ENCODE measurements at regions not wholly inside any gene's neighbourhood (a gene's known extent, or its start where the extent isn't known, plus 50 kb on each side); places are given as distances from the start of the nearest gene placed in this dataset.

DNA sequence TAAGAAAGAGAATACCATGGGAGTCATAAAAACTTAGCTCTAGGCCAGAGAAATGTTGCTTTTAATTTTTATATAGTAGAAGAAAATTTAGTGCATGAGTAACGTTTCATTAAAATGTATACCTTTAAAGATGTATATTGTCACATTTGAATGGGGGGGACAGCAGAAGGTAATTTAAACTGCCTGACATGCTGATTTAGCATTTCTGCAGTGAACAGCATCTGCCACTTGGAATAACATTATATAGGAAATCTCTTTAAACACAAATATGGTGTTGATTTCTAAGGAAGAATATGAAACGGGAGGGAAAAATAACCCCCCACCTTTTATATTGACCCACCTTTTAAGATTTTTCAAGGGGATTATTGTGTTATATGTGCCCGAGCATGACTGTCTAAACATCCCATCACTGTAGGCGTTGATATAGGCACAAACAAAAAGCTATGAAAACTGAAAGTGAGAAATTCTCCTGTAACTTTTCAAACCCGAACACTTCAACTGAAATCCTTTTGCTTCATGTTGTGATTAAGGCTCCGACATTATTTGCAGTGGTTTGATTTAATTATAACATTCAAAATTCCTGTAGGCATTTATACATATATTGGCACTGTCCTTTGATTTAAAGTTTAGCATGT is 244.7 kb upstream of the CELF2 start:
- DNase-seq (ENCODE audit: low read depth in 1 of 2, low spot score in 1 of 2) = no peak

DNA sequence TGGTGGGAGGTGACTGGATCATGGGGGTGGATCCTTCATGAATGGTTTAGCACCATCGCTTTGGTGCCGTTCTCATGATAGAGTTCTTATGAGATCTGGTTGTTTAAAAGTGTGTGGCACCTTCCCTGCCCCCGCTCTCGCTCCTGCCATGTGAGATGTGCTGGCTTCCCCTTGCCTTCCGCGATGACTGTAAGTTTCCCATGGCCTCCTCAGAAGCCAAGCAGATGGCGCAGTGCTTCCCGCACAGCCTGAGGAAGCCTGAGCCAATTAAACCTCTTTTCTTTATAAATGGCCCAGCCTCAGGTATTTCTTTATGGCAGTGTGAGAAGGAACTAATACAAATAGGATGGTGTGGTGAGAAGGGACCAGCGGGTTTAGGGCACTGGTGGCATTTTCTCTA is 243.3 kb upstream of the CELF2 start:
- no peak for DNase-seq (ENCODE audit: low read depth in 1 of 2, low spot score in 1 of 2)

DNA sequence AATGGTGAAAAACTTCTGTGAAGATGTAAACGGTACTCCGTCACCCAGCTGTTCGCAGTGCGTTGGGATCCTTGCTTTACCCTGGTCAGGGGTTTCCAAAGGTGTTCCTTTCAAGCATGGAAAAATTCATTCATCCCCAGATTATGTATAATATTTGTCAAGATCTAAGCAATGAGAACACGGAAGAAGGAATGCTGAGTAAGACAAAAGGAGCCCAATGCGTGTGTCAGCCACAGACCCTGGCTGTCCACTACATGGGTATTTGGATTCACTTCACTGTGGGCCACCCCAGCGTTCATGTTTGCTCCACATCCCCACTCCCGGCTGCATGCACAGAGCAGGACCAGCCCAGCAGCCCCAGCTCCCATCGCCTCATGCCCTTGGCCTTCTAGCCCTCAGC is 241.3 kb upstream of the CELF2 start:
- DNase-seq (ENCODE audit: low read depth in 1 of 2, low spot score in 1 of 2) = no peak

DNA sequence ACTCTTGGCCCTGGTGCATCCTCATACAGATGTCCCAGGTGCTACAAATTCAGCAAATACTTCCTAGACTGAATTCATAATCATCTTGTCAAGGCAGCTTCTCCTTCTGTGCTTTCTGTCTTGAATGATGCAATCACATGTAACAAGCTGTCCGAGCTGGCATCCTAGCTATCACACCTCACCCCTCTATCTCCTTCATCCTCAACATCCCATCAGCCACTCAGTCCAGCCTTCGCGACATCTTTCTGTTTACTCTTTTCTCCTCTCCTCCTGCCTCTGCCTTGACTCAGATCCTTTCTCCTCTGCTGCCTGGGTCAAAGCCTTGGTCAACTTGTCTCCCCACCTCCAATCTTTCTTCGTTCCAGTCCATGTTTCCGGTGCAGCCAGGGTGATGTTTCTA is 240.4 kb upstream of the CELF2 start:
- no peak for DNase-seq (ENCODE audit: low read depth in 1 of 2, low spot score in 1 of 2)

DNA sequence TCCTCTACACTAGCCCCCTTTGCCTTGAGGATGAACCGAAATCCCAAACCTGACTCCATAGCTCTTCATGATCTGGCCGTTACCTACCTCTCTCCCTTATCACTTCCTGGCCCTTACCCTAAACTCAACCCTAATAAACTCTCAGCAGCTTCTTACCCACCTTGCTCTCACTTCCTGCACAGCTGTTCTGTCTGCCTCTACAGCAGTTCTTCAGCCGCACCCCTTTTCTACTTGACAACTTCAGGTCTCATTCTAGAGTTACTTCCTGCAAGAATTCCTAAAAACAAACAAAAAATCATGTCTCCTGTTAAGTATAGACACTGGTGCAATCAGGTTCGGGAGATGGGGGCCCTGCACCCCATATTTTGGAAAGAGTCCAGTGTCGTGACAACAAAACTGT is 239.9 kb upstream of the CELF2 start:
- no peak for DNase-seq (ENCODE audit: low read depth in 1 of 2, low spot score in 1 of 2)

DNA sequence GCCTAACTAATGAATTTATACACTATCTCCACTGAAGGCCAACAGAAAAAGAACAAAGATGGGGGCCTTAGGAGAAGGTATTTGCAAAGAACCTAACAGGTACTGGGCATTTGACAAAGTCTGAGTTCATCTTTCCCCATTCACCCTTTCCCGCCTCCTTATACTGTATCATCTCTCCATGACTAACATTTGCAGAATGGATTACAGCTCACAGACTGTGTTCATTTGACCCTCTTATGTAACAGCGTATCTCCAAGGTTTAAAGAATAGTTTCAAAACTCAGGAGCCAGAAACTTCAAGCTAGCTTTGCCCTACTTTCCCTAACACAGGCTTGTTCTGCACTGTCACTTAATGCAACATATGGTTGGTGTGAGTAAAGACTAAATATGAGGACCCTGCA is 238.7 kb upstream of the CELF2 start:
- DNase-seq (ENCODE audit: low read depth in 1 of 2, low spot score in 1 of 2) = no peak

DNA sequence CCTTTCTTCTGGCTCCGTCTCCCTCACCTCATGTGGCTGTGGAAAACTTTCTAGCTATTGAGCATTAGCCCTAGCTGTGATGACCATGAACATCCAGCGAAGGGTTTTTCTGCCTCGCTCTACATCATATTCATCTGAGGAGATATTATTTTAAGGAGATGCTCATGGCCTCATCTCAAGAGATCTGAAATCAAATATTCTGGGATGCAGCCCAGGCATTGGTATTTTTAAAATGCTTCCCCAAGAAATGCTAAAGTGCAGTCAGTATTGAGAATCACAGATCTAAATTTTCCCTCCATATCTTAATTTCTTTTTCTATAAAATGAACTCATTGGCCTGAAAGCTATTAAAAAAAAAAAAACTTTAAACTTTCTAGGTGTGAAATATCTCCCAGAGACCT is 238.2 kb upstream of the CELF2 start:
- DNase-seq (ENCODE audit: low read depth in 1 of 2, low spot score in 1 of 2) = no peak

DNA sequence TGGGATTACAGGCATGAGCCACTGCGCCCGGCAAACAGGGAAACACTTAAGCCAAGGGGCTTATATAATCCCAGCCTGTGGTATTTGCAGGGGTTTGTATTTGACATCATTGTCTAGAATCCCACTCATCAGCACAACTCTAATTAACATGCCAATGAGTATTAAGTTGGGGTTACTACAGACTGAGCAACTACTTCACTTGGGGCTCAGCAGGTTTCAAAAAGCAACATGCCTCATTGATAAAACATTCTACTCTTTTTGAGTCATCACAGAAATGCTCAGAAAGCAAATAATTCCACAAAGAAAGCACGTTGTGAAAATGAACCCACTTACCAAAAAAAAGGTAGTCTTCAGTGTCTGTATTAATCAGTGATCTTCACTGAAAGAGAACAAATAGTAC is 236.9 kb upstream of the CELF2 start:
- DNase-seq (ENCODE audit: low read depth in 1 of 2, low spot score in 1 of 2) = no peak

DNA sequence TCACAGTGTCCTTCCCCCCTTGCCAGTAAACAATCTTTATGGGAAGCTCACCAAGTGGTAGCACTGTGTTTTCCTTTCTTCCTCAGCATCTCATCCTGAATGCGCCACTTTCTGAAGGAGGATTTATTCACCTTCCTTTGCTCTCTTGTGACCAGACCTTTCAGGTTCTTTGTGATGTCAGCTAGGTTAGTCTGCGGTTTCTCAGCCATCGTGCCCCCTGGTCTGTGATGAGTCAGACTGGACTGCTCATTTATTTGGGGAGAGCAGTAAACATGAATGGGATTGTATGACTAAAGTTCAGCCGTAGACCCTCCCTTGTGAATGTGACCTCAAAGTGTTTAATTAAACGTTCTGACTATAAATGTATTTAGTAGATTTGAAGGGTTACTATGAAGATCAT is 235.1 kb upstream of the CELF2 start:
- no peak for DNase-seq (ENCODE audit: low read depth in 1 of 2, low spot score in 1 of 2)

DNA sequence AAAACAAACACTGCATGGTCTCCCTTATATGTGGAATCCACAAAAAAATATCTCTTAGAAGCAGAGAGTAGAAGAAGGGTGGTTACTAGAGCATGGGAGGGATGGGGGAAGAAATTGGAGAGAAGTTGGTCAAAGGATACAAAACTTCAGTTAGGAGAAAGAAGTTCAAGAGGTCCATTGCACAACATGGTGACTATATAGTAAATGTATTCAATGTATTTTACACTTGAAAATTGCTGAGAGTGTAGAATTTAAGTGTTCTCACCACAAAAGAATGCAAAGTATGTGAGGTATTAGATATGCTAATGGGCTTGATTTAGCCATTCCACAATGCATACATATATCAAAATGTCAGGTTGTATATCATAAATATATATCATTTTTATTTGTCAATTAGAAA is 232.0 kb upstream of the CELF2 start:
- no peak for DNase-seq (ENCODE audit: low read depth in 1 of 2, low spot score in 1 of 2)

DNA sequence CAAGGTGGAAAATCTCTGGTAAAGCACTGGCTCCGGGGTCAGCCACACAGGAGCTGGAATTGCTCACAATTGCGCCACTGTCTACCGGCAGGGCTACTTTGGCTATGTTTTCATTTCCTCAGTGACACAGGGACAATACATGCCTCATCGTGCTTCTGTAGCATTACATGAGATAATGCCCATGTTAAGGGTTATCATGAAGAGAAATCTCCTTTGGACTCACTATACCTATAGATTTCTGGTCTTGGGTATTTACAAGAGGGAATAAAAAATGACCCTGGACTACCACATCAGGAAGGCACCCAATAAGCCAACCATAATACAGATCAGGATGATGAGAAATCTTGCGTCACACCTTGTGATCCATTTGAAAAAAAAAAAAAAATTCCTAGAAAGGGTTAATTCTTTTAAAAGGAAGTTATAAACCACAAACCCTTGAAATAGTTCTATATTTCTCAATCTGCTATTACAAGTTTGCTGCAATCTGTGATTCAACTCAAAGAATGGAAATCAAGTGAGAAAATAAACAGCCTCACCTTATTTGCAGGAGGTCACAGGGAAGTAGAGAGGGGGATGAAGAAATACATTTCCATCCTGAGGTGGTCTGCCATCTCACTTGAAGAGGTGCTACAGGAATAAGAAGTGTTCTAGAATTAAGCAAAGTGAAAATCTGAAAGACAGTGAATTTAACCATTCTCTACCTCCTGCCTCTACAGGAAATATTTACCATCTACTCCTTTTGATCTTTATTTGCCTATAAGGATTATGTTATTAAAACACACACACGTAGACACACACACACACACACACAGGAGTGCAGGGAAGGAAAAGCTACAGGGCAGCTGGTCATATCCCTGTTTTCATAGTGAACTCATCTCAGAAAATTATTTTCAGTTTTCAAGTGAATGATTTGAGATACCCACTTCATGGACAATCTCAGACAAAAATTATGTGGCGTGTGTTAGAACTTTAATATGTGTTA is 231.3 kb upstream of the CELF2 start:
- no peak for DNase-seq (ENCODE audit: low read depth in 1 of 2, low spot score in 1 of 2)

DNA sequence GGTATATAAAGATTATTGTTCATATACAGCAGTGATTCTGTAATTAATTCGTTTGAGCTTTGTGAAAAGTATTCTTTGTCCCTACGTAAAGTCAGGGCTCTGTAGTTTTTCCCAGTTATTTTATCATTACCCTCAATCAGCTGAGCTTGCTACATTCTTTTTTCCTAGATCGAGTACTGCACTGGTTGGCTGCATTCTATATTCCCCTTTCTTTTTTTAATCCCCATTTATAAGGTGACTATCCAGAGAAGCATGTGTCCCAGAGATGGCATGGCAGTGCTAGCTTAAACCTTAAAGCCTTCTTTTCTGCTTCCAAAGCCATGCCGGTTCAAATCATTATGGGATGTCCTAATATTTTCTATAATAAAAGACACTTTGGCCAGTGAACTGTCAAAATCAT is 230.1 kb upstream of the CELF2 start:
- no peak for DNase-seq (ENCODE audit: low read depth in 1 of 2, low spot score in 1 of 2)

DNA sequence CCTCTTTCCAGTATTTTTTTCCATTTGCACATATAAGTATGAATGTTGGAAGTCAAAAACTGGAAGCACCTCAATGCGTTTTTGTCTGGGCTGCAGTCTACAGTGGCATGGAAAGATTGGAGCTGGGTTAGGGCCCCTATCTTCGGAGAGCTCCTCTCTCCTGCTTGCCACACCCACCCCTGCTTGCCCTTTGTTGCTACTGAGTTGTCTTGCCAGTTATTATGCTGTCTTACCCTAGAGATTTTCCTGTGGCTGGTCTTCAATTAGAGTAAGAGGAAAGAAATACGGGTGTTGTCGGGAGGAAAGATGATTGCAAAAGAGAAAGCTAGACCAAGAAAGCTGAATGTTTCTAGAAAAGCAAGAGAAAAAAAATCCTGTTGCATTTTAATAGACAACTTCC is 228.9 kb upstream of the CELF2 start:
- DNase-seq (ENCODE audit: low read depth in 1 of 2, low spot score in 1 of 2) = no peak

DNA sequence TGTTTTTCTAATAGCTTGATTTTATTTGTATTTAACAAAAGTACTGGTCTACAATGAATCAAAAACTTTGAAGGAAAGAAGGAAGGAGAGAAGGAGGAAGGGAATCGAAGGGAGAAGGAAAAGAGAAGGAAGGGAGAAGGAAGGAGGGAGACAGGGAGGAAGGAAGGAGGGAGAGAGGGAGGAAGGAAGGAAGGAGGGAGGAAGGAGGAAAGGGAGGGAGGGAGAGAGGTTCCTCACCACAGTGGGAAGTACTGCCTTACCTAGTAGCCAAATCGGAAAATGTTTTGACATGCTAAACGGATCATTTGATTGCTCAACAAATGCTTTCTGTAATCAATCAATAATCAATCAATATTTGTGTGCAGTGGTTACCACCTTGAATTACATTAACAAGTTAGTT is 225.8 kb upstream of the CELF2 start:
- DNase-seq (ENCODE audit: low read depth in 1 of 2, low spot score in 1 of 2) = no peak

DNA sequence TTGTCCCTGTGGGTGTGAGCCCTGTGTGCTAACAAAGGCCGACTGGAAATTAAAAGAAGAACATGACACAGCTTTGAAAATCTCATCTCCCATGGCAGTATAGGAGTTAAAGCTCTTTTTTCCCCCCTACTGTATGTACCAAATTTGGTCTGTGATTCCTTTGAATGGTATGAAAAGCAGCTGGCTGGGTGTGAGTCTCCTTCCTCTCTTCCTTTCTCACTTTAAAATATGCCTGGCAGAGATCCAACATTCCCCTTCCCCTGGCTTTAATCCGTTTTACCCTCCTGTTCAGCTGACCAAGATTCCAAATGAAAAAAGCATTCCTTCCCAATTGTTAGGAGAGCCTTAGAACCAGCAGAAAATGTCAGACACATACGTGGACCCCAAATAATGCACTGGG is 225.0 kb upstream of the CELF2 start:
- no peak for DNase-seq (ENCODE audit: low read depth in 1 of 2, low spot score in 1 of 2)

DNA sequence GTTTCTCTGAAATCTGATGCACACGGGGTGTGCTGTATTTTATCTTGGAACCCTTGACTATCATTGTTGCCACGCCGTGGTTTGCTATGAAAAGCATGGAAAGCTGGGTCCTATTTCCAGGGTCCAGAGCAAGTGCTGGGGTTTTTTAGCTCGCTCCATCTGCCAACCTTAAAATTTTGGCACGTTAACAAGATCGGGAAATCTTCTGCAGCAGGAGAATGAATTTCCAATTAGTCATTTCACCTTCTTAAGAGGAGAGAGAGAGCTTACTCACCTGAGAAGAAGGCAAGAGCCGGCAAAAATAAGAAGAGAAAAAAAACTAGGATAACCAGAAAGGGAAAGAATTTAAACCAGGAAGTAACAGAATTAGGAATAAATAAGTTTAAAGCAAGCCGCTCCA is 223.6 kb upstream of the CELF2 start:
- DNase-seq (ENCODE audit: low read depth in 1 of 2, low spot score in 1 of 2) = no peak

DNA sequence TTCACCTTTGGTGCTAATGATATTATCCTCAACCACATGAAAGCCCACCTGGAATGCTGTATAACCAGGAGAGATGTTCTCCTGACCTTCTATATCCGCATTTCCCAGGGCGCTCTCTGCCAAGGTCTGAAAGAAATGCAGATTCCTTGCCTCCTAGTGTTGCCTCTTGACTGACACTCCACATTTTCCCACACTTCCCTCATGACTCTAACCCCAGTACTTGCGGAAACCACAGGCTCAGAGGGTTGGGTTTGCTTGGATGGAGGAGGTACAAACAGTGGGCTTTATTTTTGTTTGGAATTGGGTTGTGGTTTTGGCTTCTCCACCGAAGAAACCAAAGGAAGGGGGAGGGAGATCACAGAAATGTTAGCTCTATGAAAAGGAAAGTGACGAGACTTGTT is 222.9 kb upstream of the CELF2 start:
- no peak for DNase-seq (ENCODE audit: low read depth in 1 of 2, low spot score in 1 of 2)

DNA sequence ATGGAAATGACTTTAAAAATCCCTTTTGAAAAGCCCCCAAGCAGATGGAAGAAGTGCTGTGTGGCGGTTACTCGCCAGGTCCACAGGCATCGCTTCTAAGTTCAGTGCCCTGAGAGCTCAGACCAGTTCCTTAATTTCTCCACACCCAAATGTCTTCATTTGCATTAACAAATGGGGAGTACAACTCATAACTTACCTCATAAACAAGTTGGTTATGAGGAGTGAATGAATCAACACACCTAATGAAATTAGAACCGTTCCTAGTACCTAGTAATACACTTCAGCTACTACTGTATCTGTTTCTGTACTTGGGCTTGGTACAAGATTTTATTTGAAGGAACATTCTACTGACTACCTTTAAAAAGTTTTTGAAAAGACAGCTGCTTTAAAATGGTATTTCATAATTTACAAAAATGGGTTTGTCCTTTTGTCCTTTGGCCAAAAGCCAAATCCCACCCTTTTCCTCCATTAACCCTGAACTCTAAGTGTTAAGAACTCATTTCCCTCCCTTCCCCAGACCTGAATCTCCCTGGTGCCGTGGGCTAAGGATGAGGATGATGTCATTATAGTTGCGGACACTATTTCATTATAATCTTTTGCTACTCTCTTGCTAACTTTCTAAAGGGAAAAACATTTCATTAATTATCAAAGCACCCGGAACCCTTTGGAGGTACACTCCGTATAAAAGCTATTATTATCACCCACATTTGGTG is 221.5 kb upstream of the CELF2 start:
- no peak for DNase-seq (ENCODE audit: low read depth in 1 of 2, low spot score in 1 of 2)

DNA sequence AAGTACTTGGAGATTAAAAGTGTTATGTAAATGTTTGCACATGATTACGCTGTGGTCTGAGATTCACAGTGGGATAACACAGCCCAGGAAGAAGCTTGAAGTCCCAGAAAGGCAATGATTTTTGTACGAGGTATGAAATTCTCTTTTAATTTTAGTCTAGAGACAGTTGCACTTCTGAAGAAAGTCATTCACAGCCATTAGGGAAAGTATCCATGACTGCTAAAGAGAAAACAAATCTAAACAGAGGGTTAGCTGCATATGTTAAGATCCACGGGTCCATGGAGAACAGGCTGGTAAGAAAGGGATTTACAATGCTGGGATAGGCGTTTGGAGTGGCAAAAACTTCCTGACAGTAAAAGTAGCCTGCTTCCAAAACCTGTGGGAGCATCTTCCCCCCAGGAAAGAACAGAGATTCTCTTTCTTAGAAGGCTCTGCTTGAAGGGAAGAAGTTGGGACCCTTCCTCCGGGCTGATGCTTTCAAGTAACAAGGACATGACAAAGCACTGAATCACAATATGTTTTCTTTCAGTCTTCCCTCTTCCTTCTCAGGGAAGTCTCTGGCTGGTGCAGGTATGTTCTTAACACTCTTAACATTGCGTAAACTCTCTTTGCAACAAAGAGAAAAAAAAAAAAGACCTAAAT is 220.8 kb upstream of the CELF2 start:
- DNase-seq (ENCODE audit: low read depth in 1 of 2, low spot score in 1 of 2) = no peak

DNA sequence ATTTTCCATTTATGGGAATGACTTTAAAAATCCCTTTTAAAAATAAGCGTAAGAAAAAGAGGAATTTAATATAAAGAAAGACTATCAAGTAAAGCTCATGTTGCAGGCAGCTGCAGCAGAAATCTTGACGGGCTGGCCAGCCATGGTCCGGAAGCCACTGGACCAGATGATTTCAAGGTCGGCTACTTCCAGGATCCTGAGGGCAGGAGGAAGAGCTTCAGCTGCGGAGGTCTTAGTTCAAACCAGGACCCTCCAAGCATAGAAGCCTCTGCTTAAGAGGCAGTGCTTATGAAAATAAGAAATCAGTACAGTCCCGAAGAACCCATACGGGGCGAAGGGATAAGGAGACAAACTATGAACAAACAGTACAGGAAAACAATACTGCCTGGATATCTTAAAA is 220.2 kb upstream of the CELF2 start:
- no peak for DNase-seq (ENCODE audit: low read depth in 1 of 2, low spot score in 1 of 2)

DNA sequence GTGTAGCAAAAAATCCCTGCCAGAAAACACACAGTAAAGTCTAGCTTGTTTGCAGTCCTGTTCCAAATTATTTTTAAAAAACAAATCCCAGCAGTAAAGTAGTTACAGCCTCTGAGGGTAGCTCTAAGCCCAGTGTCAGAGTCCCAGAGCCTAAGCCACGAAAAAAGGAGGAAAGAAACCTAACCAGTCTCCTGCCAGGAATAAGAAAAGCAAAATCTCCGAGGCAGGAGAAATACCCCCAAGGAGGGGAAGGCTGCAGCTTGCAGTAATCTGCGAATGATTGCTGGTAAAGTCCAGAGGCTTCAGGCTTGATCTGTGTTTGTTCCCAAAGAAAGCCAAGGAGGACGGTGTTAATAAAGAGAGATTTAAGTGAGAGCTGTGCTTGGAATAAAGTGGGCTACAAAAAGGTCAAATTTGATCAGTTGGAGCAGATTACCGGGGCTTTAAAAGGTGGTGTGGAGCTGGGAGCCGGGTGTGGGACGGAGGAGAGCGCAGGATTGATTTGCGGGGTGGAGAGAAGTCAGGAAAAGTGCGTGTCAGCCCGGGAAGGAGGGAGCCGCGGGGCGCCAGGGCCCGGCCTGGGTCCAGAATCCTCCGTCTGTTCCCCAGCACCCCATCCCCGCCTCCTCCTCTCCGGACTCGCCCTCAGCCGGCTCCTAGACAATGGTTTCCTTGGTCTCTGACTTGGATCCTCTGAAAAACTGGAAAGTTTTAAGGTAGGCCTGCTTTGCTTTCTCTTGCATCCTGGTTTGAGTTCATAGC is 219.4 kb upstream of the CELF2 start:
- no peak for DNase-seq (ENCODE audit: low read depth in 1 of 2, low spot score in 1 of 2)

All from activated T-helper 1 cell treated with anti-CD3 and anti-CD28 coated beads, Interleukin-2, amount 50 U/mL, for 16 hours (primary cell).